Activated T-cell treated with anti-CD3 and anti-CD28 coated beads for 4 hours (primary cell): ENCODE measurements at regions not wholly inside any gene's neighbourhood (a gene's known extent, or its start where the extent isn't known, plus 50 kb on each side); places are given as distances from the start of the nearest gene placed in this dataset.
"Not testable (repeated sequence)": the region's sequence is repeated elsewhere in the genome, so short reads cannot be mapped to it uniquely, and the experiment has no call there.

Experiments used
- DNase-seq: peaks from one replicate; pipeline ENCODE4 v3.0.0-alpha.2; 2020

DNA sequence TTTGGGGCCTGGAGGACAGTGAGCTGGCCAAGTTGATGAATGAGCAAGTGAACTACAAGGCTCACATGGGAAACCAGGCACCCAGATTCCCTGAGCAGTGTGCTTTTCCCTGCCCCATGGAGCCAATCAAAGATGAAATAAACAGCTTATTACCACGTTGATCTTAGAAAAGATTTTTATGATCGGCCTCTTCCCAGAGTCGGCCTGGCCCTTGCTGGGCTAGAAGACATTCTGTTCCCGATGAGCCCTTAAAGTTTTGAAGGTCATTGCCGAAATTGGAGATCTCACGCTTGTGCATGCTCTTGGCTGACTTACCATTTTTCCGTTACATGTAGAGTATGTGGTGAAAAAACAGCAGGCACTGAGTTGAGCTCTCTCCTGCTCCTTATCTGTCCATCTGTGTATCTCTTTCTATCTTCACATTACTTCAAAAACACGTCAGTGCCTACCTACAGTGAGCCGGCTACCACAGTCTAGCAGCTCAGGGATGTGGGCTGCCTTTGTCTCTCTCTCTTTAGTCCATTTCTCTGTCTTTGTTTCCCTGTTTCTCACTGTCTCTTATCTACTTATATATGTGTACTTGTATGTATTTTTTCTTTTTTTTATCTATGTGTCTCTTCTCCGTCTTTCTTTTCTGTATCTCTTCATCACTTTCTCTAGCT, 248.8 kb upstream of the USP24 start:
- no peak for DNase-seq

- no peak for DNase-seq
These were observed 242.7 kb upstream of the USP24 start for GRCh38 chr1:55457874-55458273.

DNA sequence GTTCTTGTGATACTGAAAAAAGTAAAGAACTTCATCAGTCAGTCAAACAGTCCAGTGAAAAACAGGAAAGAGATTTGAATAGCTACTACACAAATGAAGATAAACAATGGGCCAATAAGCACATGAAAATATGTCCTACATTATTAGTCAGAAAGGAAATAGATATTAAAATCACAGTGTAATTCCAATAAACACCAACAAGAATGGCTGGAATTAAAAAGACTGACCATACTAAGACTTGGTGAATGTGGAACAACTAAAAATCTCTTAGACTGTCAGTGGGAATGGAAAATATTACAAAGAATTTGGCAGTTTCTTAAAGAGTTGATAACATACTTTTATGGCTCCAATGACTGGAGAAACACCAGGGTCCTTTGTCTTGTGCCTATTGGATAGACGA, 241.8 kb upstream of the USP24 start:
- DNase-seq, result no peak

DNA sequence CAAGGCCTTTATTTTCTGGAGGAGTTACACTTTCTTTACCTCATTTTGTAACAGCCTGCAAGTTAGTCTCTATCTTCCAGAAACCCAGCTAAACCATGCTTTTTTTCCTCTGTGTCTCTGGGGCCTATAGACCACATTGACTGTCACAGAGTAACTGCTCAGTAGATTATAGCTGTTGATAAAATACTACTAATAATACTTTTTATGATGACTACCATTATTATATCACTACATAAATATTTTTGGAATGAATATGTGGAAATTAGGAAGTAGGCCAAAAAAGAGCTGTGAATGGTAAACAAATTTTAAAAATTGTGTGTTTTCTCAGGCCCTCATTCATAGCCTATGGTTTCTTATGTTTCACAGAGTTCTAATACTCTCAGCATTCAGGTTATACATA, 233.1 kb upstream of the USP24 start:
- DNase-seq, result no peak

GRCh38 chr1:55447488-55447887, 232.3 kb upstream of the USP24 start:
- no peak for DNase-seq

- DNase-seq, result no peak
These were observed 231.2 kb upstream of the USP24 start for GRCh38 chr1:55446351-55446750.

DNA sequence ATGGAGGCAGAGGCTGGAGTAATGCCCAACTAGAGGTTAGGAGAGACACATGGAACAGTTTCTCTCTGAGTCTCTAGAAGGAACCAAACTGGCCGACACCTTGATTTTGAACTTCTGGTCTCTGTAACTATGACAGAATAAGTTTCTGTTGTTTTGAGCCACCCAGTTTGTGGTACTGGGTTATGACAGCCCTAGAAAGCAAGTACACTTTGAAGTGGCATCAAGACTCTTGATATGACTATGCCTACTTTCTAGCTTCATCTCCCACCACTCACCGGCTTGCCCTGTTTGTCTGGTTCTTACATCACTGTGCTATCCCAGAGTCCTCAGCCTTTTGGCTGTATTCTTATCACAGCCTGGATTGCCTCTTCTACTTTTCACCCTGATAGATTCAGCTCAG, 230.3 kb upstream of the USP24 start:
- no peak for DNase-seq

GRCh38 chr1:55444667-55445066, 229.5 kb upstream of the USP24 start:
- DNase-seq, result no peak

- DNase-seq, result no peak
These were observed 228.2 kb upstream of the USP24 start for GRCh38 chr1:55443175-55443915.

GRCh38 chr1:55441489-55441888, 226.3 kb upstream of the USP24 start:
- no peak for DNase-seq

- no peak for DNase-seq
These were observed 222.5 kb upstream of the USP24 start for GRCh38 chr1:55437692-55438091.

GRCh38 chr1:55430720-55431119, 215.6 kb upstream of the USP24 start:
- DNase-seq, result not testable (repeated sequence)

DNA sequence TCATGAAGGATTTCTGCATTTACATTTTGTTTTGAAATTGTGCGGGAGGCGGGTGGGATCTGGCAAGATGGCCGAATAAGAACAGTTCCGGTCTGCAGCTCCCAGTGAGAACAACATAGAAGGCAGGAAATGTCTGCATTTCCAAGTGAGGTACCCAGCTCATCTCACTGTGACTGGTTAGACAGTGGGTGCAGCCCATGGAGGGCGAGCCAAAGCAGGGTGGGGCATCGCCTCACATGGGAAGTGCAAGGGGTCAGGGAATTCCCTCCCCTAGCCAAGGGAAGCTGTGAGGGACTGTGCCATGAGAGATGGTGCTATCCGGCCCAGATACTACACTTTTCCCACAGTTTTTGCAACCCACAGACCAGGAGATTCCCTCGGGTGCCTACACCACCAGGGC, 215.0 kb upstream of the USP24 start:
- DNase-seq, result not testable (repeated sequence)

GRCh38 chr1:55428944-55429931, 214.1 kb upstream of the USP24 start:
- DNase-seq, result no peak

DNA sequence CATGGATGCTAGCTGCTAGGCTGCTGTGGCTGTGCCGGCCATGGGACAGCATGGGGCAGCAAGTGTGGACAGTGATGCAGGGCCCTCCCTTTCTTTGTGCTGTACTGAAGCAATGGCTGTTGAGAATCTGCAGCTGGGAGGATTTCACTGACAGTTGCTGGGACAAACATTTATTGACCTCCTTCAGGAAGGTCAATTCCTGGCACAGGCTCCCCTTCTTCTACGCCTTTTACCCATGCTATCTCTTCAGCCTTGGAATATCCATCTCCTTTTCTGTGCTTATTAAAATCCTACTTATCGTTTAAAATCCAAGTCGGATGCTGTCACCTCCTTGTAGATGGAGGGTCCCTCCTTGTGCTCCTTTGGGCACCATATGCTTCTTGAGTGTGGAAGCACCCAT, 213.1 kb upstream of the USP24 start:
- DNase-seq, result no peak

DNA sequence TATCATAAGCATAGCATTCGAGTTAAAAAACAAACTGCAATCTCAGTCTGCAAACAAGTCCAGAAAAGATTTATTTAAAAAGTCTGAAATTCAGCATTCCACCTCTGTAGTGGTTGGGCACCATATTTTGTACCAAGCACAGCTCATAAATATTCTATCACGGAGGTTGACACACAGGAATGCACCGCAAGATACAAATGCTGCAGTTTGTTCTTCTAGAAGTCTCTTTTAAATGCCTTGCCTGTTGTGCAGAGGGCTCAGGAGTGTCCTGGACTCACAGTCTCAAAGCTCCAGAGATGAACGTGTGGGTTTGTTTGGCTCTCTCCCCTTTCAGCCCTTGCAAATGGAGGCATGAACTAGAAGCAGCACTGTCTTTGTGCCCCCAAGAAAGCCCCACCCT, 212.4 kb upstream of the USP24 start:
- no peak for DNase-seq

DNA sequence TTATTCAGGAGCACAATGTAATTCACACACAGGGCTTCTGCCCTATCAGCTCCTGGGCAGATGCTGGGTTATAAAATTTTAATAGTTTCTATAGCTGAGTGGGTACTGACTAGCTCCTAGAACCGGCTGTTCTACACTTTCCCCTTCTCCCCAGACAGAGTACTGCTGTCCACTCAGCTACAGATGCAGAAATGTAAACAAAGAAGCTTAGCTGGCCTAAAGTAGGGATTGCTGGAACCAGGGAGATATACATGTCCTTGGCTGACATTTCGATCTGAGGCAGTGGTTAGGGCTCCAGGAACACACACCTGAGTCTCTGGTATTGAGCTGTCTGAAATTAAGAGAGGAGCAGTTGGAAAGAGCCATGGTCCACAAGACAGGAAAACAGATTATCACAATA, 211.5 kb upstream of the USP24 start:
- no peak for DNase-seq

- DNase-seq, result no peak
These were observed 211.0 kb upstream of the USP24 start for GRCh38 chr1:55426156-55426555.

- DNase-seq, result no peak
These were observed 210.3 kb upstream of the USP24 start for GRCh38 chr1:55425310-55425930.

DNA sequence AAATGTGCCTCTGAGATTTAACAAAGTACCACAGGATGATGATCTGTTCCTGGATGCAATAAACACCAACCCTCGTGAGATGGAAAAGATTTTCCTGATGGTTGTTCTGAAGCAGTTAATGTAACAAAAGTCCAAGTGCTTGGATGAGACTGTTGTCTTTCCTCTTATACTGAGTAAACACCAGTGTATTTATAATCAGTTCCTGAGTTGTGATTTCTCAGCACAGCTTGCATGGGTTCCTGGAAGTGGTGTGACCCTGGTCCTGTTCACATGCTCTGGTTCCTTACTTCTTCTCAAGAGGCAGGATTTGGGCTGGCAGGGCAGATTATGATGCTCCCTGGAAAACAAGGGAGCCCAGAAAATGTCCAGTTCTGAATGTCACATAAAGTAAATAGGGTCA, 208.2 kb upstream of the USP24 start:
- DNase-seq, result no peak

DNA sequence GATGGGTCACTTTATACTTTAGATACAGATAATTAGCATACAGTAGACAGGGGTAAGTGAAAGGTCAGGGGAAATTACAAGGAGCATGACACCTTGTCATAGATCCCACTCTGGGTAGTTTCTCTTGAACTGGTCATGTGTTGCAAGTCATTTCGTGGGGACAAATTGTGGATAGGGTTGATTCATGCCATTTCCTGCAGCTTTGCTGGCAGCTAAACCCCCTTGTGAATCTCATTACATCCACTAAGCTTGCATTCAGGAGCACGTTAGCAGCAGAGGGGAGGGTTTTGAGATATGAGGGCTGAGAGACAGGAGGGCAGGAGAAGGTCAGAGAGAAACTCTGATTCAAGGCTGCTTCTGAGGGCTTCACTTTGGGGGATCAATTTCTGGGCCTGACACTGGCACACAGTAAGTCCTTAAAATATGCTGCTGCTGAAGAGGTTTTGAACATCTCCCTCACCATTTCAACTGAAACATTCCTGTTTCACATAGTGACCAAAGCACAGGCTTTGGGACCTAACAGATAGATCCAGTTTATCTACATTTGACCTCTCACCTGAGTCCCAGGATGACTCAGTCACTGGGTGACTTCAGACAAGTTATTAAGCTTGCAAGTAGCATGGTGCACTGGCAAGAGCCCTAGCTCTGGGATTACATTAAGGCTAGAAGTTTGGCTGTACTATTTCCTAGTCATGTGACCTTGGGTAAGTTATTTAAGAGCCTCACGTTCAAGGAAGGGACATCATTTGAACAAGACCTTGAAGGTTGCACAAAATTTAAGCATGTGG, 206.0 kb upstream of the USP24 start:
- no peak for DNase-seq

DNA sequence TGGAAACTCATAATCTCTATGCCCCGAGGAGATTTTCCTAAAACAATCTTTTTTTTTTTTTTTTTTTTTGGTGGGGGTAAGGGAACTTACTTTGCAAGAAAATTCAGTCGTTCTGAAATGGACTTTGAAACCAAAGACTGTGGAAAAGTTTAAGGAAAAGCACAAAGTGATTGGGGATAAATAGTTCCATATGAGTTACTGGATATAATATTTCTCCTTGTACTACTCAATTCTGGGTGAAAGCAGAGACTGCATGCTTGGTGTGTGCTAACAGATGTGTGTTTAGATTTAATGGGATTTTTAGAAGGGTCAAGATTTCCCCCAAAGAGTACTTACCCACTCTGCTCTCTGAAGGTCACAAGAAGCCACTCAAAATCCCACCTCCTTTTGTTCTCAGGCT, 204.9 kb upstream of the USP24 start:
- no peak for DNase-seq
